NCI-H187 treated with DMSO at 0.1 percent for 48 hours (cell line): ENCODE measurements at regions not wholly inside any gene's neighbourhood (a gene's known extent, or its start where the extent isn't known, plus 50 kb on each side); places are given as distances from the start of the nearest gene placed in this dataset.

Source experiments
- DNase-seq: peaks from one replicate; lab custom pipeline; 2025; lab: John Stamatoyannopoulos, UW

- no peak for DNase-seq
These were observed 217.3 kb upstream of the GOLIM4 start for GRCh38 chr3:168312984-168313383.

- DNase-seq = no peak
These were observed 212.2 kb upstream of the GOLIM4 start for GRCh38 chr3:168307893-168308292.

DNA sequence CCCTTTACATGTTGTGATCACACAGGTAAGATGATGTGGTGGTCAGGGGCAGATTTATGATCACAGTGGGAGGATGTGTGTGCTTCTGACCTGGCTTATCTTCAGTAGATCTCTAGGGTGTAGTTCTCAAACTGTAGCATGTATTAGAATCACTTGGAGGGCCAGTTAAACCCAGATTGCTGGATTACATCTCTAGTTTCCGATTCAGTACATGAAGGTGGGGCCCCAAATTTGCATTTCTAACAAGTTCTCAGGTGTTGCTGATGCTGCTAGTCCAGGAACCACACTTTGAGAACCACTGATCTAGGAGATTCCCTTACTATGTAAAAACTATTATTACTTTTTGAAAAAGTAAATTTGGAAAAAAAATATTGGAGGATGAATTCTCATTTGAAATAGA lies 199.3 kb upstream of the GOLIM4 start:
- DNase-seq = no peak

- no peak for DNase-seq
These were observed 196.6 kb upstream of the GOLIM4 start for GRCh38 chr3:168292296-168292695.

DNA sequence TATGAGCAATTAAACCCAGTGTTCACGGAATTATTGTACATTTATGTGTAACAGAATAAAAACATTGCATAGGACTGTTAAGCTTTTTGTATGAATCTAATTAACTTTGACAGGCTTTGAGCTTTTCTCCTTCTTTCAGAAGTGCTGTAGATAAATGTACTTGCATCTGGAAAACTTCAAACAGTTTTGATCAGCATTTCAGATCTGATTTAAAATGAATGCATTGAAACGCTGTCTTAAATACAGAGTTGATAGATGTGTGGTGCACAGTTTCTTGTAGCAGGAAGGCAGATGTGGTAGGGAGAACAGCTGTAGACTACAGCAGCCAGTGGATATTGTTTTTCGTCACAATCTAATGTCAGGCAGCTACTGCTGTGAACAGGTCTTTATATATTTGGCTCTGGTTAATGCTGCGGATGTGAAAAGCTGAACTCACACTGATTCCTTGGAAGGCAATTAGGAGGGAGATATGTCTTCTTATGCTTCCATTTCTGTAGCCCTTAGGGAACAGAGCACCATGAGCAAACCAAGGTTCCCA lies 193.8 kb upstream of the GOLIM4 start:
- no peak for DNase-seq

DNA sequence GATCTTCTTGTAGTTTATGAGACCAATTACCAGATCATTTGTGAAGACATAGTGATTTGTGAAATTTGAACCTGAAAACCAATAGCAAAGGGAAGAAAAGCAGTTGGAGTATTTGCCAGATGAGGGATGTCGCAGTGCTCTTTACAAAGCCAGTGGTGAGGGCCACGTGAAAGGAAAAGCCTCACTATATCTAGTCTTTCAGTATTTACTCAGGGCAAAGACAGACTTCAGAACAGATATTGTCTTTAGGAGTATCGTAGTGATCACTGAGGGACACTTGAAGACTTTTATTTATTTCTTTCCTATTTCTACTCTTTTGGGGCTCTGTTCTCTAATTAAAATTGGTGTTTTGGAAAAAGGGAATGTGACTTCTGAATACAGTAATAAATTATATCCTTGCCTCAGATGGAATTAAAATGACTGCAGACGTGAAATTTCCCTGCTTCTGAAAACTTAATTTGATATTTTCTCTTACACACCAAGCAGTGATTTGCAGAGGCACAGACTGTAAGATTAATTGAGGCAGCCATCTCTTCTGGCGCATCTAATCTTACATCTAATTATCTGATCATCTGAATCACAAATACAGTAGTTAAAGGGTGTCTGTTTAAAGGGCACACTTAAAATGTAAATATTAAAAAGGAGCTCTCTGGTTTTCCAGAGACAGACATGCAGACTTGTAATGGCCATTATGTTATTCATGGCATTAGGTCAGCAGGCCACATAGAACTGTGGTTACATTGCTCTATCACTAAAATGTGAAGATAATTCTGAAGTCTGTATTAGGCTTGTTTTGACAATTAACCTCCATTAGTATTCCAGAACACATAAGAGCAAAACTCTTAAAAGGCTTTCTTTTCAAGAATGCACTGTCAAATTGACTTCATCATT lies 193.0 kb upstream of the GOLIM4 start:
- no peak for DNase-seq

GRCh38 chr3:168285506-168285905 lies 189.8 kb upstream of the GOLIM4 start:
- no peak for DNase-seq

GRCh38 chr3:168284728-168285127 lies 189.0 kb upstream of the GOLIM4 start:
- DNase-seq = no peak

DNA sequence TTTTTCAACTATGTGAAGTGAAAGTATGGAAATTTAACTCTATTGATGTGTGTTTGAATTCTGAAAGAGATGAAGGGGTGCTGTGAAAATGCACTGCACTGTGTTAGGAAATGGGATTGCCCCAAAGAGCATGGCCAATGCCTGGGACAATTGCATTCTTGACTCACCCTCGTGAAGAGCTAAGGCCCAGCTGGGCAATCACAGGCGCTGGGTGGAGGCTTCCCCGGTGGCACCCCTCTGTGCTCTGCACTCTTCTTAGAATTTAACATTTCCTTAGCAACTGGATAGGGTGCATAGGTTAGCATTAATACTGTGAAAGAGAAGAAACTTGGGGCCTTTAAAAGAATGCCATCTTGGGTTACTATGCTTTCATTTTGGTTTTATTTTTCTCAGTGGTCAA lies 179.9 kb upstream of the GOLIM4 start:
- no peak for DNase-seq

- no peak for DNase-seq
These were observed 178.2 kb upstream of the GOLIM4 start for GRCh38 chr3:168273917-168274316.

DNA sequence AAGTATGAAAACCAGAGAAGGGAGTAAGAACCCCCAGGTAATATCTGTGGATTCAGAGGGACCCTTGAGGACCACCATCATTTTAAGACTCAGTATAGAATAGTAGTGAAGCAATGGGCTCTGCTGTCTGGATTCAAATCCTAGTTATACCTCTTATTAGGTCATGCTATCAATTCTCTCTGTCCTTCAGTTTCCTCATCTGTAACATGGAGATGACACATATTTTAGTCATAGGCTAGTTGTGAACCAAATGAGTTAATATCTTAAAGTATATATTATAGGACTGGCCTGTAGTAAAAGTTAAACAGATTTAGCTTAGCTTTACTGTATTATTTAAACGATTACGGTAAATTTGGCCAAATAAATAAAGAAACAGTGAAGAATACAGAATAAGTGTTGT lies 177.3 kb upstream of the GOLIM4 start:
- no peak for DNase-seq

GRCh38 chr3:168272343-168272985 lies 176.7 kb upstream of the GOLIM4 start:
- no peak for DNase-seq

GRCh38 chr3:168271932-168272331 lies 176.2 kb upstream of the GOLIM4 start:
- DNase-seq = no peak

DNA sequence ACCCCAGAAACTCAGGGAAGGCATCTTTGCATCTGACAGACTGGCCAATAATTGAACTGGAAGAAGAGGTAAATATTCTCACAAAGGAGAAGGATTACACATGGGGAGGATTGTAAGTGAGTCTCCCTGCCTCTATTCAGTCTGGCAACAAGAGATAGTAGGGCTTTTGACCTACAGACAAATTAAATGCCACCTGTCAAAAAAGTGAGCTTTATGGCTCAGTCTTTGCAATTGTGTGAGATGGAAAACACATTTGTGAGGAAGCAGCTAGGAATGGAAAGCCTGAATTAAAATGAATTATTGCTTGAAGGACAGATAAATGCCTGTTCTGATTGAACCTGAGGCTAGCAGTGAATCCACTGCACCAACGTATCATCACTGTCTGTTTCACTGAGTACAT lies 173.3 kb upstream of the GOLIM4 start:
- no peak for DNase-seq

- no peak for DNase-seq
These were observed 171.5 kb upstream of the GOLIM4 start for GRCh38 chr3:168267179-168267578.

GRCh38 chr3:168266335-168266734 lies 170.6 kb upstream of the GOLIM4 start:
- DNase-seq = no peak

- DNase-seq = no peak
These were observed 167.2 kb upstream of the GOLIM4 start for GRCh38 chr3:168262887-168263286.

DNA sequence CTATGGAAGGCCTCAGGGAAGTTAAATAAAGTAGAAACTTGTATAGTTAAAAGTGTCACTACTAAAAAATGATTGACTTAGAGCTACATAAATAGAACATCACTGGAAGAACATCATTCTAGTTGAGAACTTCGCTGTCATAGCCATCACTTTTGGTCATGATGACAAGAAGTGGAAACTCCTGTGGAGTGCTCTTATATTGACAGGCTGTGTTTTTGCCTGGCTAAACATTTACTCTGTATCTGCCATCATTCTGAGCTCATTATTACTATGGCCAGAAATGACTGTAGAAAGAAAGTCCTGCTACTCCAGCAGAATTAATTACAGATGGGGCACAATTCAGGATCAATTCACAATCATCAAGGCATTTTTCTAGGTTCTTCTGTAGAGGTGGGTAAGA lies 165.1 kb upstream of the GOLIM4 start:
- DNase-seq = no peak

DNA sequence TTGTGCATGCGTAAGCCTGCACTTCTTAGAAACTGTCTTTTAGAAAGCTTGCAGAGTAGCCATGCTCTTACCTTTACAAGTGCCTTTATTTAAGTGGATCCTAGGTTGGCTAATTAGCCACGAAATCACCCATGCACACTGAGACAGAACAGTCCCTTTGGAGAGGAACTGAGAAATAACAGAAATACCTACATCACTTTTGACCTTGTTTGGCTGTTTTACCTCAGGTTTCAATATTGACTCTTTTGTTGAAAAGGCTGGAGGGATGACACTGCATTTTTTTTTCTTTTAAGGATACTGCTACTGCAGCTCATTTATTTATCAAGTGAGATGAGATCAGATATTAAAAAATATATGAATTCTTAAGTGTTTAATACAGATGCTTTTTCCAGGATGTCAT lies 155.6 kb upstream of the GOLIM4 start:
- DNase-seq = no peak

DNA sequence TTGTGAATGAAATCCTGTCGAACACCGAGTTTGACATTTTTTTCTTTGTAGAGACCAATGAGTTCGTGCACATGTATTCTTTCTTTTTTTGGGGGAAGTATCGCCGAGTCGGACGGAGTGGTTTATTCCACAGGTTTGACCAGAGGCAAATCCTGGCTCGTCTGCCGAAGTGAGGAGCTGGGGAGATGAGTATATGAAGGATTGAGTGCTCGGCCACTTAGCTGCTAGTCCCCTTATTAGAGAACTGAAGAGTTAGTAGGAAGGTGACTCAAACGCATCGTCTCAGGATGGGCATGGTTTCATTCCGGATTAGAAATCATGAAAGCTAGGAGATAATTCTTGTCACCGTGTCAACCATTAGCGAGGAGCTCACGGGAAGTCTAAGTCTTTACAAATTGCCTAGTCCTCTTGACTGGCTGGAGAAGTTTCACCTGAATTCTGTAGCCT lies 154.7 kb upstream of the GOLIM4 start:
- DNase-seq = no peak

- DNase-seq = no peak
These were observed 154.1 kb upstream of the GOLIM4 start for GRCh38 chr3:168249550-168250414.

DNA sequence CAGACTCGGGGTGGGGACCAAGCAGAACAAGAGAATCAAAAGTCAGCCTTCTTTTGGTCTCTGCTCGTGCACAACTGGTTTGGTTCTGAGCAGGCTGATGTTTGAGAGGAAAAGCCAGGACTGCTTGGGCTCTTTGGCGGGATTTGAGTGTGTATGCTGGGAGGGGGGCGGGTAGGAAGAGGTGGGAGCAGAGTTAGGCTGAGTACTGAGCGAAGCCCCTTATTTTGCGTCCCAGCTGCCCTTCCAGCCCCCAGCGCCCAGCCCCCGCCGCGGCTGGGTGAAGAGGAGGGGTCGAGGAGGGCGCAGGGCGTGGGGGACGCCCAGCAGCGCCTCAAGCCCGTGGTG lies 153.5 kb upstream of the GOLIM4 start:
- no peak for DNase-seq
